NCI-H226 (cell line): ENCODE measurements at regions not wholly inside any gene's neighbourhood (a gene's known extent, or its start where the extent isn't known, plus 50 kb on each side); places are given as distances from the start of the nearest gene placed in this dataset.

Experiments used
- DNase-seq: peaks from one replicate; pipeline ENCODE4 v3.0.0-alpha.2; 2015

DNA sequence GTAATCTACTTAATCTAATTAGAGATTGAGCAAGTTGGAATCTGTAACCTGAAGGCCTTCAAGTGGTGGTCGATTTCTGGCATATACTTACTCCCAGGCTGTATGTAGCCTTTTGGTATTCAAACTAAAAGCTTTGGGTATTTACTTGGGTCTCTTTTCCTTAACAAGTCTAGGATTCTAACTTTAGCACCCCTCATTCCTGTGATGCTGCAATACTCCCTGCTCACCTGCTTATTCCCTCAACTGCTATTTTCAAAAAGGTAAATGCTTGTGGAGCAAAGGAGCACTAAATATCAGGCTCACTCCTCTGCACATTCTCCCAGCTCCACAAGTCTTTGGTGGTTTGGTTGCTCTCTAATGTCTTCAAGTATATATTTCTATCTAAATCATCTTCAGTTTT is 68.0 kb upstream of the CYYR1 start:
- DNase-seq = no peak

DNA sequence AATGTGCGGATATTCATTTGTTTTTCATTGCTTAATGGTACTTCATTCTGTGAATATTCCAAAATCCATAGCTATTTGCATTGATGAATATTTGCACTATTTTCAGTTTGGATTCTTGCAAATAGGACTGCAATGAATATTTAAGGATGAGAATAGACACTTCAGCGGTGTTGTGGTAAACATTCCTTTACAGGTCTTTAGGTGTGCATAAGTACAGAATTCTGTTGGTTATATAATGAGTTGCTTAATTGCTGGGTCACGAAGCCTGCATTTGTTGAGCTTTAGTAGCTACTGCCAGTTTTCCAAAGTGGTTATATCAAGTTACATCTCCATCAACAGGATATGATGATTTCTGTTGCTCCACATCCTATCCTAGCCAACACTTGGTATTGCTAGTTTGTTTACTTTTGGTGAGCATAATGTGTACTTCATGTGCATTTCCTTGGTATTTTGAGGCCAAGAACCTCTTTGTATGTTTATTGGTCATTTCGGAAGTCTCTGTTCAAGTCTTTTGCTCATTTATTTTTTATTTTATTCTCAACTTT is 64.2 kb upstream of the CYYR1 start:
- DNase-seq = no peak

DNA sequence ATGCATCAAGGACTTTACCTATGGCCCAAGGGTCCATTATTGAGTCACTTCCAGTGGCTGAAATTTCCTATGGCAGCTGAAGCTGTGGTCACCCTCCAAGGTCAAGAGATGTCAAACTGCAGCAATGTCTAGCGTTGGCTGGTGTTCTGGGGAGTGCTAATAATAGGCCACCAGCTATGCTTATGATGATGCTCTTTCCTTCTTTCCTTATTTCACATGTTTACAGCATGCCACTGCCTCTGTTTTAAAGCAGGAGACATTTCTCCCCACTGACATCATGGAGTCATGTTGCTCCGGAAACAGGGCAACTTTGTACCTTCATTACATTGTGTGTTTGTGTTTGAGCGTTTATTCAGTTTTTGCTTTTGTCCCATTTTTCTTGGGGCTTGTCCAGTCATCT is 62.6 kb upstream of the CYYR1 start:
- DNase-seq = no peak

DNA sequence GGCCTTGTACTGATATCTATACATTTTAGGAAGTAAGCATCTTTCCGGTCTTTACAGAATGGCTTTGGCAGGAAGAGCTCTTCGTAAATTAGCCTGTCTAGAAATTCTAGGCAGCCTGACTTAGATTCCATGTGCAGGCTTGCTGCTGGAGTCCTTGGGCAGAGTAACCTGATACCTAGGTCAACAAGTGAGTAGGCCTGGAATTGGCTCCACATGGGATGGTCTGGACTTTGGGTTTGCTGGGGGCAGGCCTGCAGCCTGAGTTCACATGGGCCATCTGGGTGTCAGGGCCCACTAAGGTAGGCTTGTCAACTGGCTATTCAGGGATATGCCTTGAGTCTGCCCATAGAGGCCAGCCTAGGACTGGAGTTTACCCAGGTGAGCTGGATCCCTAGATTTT is 59.6 kb upstream of the CYYR1 start:
- no peak for DNase-seq

DNA sequence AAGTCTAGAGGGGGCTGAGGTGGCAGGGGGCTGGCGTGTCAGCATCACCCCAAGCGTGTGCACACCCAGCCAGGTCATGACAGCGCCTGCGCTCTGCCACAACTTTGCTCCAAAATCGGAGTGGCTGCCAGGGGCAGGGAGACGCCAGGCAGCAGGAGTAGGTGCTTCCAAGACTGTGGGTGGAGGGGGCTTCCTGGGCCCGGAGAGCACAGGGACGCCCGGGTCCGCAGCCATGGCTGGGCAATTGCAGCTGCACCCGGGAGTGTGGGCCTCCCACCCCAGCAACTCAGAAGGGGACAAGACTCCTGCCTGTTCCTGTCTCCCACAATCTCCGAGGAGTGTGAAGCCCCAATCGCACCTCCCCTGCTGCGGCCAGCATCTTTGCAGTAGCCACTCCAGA is 53.1 kb upstream of the CYYR1 start:
- DNase-seq = no peak

DNA sequence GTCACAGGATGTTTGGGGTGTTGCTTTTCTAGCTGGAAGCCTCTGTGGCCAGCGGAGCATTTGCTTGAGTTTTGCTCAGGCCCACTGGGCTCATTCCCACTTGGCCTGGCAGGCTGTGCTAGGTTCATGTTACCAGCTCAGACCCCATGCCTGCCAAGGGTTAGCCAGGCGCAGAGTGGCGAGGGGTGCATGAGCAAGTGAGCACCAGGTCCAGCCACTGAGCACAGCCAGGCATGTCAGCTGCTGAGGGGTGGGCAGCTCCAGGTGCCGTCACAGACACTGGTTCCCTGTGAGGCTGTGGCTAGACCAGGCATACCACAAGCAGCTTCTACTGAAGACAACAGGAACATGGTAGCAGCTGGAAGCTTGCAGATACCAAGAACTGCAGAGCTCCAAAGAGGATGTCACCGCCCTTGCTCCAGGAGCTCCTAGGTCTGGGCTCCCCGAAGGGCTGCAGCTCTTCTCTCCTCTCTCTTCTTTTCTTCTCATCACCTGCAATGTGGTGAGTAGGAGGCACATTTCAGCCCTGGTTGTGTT is 52.0 kb upstream of the CYYR1 start:
- no peak for DNase-seq
